Left ventricle myocardium superior (tissue), 1 donor: ENCODE measurements at regions not wholly inside any gene's neighbourhood (a gene's known extent, or its start where the extent isn't known, plus 50 kb on each side); places are given as distances from the start of the nearest gene placed in this dataset.
"Not testable (repeated sequence)": the region's sequence is repeated elsewhere in the genome, so short reads cannot be mapped to it uniquely, and the experiment has no call there.

ENCODE experiments used
- ATAC-seq: fragments of 200-7000 bp; cut with Tn5 transposase; one replicate; pipeline ENCODE4 v1.9.1; 2020; ENCODE audit warnings: mild to moderate bottlenecking, moderate library complexity
- DNase-seq: peaks from one replicate; pipeline ENCODE4 v3.0.0-alpha.2; 2020
- intact Hi-C: fragments of 100-400 bp; cut with micrococcal nuclease; formaldehyde crosslinking; loops from one replicate; pipeline ENCODE4 v1.11.0; 2022
- donor health status: DM: no; HTN: yes; CAD: no; lungs with severe emphysema.

DNA sequence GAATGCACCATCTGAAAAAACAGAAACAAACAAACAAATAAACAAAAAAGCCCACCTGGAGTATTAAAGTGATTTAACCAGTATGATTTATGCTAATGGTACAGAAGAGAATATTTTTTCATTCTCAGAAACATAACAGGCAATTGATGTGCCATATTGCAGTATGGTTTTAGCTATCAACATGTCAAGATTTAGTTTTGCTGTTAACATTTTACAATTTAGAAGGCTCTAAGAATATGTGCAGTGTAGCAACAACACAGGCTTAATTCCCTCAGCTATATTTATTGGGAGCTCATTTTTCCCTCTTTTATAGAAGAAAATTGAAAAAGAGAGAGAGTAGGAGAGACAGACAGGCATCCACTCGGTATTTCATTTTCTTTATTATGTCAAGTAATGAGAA lies 1022.7 kb upstream of the CITED2 start:
- ATAC-seq (no peak), DNase-seq (no peak)
- intact Hi-C loops = no loop called here

DNA sequence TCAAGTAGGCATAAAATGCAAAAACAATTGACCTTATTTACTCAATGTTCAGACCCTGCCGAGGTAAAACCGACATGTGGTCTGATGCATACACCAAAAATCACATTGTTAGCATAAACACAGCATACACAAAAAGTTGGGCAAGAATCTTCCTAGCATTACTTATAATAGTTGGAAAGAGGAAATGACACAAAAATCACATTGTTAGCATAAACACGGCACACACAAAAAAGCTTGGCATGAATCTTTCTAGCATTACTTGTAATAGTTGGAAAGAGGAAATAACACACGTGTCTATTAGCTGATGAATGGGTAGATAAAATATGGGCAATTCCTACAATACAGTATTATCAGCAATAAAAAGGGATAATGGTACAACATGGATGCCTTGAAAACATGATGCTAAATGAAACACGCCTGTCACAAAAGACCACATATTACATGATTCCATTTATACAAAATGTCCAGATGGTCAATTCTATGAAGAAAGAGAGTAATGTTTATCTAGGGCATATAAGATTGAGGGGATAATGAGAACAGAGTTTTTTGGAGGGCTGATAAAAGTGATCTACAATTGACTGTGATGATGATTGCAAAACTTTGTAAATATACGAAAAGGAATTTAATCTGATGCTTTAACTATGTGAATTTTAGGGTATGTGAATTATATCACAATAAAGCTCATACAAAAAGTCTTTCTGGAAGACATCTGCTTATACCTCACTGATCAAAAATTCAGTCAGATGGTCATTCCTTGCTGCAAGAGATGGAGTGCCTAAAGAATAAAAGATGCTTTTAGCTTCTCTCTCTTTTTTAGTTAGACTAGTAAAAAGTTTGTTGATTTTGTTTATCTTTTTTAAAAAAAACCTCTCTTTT lies 1019.5 kb upstream of the CITED2 start:
- intact Hi-C loops = no loop called here
- ATAC-seq (no peak), DNase-seq (no peak)

DNA sequence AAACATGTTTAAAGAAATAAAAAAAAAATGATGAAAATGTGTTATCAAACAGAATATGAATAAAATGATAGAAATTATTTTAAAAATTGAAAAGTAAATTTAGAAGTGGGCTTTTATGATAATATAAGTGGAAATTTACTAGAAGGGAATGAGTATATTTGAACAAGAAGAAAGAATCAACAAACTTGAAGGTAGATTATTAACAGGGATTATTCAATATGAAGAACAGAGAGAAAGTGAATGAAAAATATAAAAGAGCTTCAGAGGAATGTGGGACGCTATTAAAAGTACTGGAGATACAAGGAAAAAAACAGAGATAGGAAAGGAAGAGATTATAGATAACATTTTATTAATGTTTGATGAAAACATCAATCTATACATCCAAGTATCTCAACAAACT lies 1014.4 kb upstream of the CITED2 start:
- intact Hi-C loops = no loop called here
- DNase-seq (no peak), ATAC-seq (no peak)

DNA sequence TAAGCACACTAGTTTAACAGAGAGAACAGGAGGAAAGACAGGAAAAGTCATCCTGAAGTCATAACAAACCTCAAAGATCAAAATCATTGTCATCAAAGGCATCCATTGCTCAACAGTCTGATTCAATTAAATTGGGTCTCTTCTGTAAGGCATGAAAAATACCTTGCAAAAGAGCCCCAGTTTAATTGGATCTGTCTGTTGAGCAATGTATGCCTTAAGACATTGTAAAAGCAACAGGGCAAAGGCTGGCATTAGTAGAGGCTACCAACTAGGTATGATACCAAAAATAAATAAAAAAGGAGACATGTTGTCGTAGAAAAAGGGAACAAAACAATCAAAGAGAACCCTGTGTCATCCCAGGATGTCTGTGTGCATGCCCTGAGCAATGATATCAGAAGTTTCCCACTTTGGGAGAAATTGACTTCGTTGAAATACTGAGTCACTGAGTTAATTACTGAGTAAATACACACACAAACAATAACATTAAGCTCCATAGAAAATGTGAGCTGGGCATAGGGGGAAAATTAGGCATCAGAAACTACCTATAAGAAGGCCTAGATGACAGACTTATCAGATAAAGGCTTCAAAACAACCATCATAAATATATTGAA lies 1013.8 kb upstream of the CITED2 start:
- intact Hi-C loops = no loop called here
- DNase-seq (no peak), ATAC-seq (no peak)

DNA sequence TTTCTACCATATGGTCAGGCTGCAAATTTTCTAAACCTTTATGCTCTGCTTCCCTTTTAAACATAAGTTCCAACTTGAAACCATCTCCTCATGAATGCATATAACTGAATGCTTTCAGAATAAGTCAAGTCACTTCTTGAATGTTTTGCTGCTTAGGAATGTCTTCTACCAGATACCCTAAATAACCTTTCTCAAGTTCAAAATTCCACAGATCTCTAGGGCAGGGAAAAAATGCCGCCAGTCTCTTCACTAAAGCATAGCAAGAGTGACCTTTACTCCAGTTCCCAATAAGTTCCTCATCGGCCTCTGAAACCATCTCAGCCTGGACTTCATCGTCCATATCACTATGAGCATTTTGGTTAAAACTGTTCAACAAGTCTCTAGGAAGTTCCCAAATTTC lies 1011.2 kb upstream of the CITED2 start:
- ATAC-seq (no peak), DNase-seq (no peak)
- intact Hi-C loops = no loop called here

DNA sequence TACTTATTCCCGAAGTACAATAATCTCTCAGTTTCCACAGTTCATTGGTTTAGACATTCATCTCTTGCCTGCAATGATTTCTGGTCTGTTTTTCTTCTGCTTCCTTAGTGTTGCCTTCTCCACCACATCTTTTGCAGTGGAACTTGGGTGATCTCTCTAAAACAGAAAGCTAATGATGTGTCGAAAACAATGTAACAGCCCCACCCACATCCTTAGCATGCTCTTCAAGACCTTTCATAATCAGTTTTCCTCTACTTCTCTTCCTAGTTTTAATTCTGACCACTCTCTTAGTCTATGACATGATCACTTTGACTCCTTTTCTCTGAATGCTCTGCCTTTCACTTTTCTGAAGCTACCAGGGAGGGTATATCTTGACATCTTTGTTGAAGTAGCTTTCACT lies 1007.9 kb upstream of the CITED2 start:
- no peak for DNase-seq
- ATAC-seq = no peak
- intact Hi-C loops = no loop called here

DNA sequence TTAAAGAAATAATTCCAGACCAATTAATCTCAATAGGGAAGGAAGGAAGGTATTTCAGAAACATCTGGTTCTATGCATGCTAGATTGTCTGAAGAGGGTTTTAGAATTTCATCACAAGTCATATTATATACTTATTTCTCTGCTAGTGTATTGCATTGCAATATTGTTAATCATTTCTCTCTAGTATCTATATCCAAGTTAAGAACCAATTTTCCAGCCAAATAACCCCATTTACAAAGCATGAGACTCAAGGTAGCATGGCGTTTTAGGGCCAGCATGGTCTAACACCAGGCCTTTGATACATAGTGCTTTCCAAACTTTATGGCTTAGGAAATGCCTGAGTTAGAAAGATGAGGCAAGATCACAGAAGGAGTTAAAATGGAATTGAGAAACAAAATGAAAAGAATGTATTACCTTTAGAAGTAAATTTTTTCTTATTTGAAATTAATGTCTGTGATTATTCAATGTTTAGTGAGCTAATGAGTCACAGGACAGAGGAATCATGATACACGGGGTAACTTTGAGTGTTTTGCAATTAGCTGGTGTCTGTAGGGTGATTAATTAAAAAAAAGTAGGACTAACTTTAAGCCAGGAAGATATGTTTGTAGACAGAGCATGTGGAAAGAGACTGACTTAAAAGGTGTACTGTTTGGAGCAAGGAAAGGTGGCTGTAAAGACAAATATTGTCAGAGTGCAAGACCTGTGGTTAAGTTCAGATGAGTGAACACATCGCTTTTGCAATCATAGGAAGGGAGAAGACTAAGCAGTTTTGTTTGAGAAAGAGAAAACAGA lies 1006.2 kb upstream of the CITED2 start:
- intact Hi-C loops = no loop called here
- DNase-seq (no peak), ATAC-seq (no peak)

DNA sequence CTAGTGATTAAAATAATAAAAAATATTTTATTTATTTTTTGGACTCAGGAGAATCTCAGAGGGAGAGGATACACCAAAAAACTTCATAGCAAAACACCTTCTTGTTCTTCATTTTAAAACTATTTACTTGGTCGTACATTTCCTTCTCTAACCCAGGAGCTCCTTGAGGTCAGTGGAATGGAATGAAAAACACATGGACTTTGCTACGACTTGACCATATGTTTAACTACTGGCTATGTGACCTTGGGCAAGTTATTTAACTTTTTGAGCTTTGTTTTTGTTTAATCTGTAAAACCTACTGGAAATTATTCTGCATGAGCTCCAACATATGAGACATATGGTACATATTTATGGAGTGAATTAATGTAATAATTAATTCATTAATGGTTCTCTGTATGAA lies 1005.5 kb upstream of the CITED2 start:
- intact Hi-C loops = no loop called here
- ATAC-seq (no peak), DNase-seq (no peak)

DNA sequence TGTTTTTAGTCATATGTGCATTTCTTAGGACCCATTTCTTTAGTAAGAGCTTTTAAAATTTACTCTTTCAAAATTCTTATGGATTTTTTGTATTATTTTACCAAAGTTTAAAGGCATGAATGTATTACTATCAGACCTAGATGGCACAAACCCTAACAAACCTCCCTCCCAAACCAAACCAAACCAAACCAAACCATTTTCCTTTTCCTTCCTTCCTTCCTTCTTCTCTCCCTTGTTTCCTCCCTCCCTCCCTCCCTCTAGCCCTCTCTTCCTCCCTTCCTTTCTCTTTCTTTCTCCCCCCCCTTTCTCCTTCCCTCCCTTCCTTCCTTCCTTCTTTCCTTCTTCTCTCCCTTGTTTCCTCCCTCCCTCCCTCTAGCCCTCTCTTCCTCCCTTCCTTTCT lies 1001.8 kb upstream of the CITED2 start:
- intact Hi-C loops = no loop called here
- DNase-seq (no peak), ATAC-seq (no peak)

DNA sequence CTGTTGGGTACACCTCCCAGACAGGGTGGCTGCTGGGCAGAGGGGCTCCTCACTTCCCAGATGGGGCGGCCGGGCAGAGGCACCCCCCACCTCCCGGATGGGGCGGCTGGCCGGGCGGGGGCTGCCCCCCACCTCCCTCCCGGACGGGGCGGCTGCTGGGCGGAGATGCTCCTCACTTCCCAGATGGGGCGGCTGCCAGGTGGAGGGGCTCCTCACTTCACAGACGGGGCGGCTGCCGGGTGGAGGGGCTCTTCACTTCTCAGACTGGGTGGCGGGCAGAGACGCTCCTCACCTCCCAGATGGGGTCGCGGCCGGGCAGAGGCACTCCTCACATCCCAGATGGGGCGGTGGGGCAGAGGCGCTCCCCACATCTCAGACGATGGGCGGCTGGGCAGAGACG lies 999.3 kb upstream of the CITED2 start:
- intact Hi-C loops, ATAC-seq, DNase-seq: not testable (repeated sequence)

DNA sequence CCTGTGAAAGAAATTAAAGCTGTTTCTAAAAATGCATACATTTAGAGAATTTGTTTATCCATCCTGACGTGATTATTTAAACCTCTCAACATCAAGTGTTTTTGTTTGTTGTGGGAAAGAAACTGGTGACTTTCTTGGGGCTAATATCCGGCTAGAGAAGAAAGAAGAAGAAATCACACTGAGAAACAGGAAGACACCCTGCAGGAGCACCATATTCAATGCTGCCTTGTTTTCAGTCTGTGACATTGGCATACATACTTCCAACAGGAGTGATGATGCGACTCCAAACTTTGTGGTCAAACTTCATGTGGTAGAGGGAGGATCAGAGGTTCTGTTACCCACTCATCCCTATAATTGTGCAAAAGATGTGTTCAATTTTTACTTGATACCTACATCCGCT lies 997.6 kb upstream of the CITED2 start:
- intact Hi-C loops = no loop called here
- ATAC-seq = no peak

DNA sequence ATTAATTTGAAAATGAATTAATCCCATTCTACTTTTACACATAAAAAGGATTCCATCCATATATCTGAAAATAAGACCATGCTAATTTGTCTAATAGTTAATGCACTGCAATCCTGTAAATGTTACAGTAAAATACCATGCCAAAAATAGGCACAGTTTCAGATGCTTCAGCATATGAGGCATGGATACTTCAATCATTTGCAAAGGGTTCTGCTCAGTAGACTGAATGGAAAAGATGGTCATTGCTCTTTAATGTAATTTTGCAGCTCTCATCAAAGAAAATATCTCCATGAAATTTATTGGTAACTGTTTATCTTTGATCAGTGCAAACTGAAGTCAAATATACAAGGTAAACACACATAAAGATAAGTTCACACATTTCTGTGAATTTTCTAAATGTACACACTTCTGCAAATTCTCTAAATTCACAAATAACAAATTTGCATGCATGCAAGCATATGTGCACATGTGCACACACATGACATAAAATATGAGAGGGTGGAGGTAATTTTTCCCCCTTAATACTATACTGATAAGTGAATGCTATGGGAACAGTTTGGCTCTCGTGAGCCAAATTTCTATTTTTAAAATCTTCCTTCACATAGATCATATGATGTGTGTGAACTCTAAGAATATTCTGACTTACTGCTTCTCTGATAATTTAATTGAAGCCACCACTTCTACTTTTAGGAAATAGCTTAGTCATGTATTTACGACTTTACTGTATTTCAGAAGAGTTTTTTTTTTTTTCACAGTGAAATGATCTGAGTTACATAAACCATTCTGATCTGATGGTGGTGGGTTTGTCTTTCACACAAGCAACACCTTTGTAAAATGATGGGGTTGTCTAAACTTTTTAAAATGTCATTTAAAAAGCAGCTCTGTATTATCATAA lies 996.8 kb upstream of the CITED2 start:
- intact Hi-C loops = no loop called here
- DNase-seq (no peak), ATAC-seq (peak; percentile 71)

More for the DNA sequence above, 997.6 kb upstream of the CITED2 start:
- no peak for DNase-seq

DNA sequence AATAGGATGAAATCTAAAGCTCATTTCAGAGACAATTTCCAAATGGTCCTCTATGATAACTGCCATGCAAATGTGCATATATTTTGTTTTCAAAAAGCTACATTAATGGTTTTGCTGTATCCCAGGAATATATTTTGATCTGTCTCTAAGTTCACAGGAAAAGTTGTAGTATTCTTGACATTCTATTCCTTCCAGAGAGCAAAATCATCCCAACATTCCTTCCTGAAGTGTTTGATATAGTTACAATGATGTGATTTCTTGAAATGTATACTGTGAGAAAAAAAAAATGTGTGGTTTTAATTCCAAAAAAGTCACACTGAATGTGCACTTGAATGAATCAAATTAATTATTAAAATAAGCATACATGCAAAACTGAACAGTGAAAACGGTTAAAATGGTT lies 996.0 kb upstream of the CITED2 start:
- no peak for DNase-seq
- no peak for ATAC-seq
- intact Hi-C loops = no loop called here

DNA sequence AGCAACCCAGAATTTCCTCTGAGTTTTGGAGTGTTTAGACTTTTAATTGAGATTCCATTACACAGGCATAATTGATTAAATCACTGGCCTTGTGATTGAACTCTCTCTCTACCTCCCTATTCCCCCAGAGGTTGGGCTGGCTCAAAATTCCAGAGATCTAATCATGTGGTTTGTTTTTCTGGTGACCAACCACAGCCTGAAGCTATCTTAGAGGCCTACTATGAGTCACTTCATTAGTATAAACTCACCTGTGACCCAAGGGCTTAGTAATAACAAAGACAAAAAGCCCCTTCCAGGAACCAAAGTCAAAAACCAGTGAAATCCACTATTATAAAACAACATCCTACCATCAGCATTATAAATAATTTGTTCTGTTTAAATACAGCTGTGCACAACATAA lies 992.5 kb upstream of the CITED2 start:
- ATAC-seq = no peak
- DNase-seq = no peak
- intact Hi-C loops = no loop called here

DNA sequence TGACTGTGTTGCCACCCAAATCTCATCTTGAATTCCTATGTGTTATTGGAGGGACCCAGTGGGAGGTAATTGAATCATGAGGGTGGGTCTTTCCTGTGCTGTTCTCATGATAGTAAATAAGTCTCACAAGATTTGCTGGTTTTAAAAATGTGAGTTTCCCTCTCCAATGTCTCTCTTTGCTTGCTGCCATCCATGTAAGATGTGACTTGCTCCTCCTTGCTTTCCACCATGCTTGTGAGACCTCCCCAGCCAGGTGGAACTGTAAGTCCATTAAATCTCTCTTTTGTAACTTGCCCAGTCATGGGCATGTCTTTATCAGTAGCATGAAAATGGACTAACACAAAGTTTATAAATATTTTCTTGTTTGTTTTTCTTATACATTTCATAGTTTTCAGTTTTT lies 990.5 kb upstream of the CITED2 start:
- ATAC-seq (no peak), DNase-seq (no peak)
- intact Hi-C loops = no loop called here

DNA sequence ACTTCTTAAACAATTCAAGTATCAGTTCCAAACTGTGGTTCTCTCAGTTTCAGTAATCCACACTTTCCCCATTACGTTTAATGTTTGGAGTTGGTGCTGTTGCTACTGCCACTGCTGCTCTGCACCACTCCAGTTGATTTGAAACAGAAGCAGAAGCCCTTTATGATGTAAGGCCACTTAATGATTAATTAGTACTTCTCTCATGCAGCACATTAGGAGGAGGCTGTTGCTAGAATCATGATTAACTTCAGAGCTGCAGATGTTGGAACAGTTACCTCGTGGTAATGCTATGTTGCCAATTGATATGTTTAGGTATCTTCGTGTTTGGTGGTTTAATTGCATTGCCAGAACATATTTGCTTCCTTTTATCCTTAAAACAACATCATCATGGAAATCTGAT lies 986.2 kb upstream of the CITED2 start:
- ATAC-seq (no peak), DNase-seq (no peak)
- intact Hi-C loops = no loop called here

DNA sequence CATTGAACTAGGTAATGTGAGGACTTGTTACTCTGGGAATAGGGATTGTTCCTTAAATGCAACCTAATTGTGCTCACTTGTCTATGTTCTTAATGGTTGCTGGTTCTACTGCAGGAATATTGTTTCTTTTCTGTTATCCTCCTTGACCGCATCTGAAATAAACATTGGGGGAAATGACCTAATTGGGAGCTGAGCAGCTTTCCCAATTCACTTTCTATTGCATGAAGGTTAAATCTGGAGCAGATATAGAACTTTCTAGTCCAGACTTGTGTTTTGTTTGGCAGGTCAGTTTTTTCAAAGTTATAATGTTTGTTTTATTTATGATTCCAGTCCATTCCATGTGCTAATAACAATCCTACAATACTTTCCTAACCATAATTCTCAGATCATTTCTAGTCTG lies 981.0 kb upstream of the CITED2 start:
- ATAC-seq = no peak
- intact Hi-C loops = no loop called here

DNA sequence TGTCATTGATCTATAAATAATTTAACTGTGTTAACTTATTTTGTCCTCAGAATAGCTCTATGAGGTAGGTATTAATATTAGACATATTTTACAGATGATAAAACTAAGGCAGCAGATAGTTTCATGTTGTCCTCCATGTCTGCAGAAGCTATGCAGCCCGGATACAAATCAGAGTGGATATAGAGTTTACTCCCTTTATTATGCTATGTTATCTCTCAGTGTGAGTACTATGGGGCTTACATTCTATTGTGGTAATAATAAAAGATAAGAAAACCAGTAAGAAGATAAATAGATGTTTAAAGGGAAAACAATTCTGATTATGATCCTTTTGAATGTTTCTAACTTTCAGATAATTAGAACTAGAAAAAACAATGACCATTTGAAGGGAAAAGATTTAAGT lies 979.8 kb upstream of the CITED2 start:
- DNase-seq (no peak), ATAC-seq (no peak)
- intact Hi-C loops = no loop called here

More for the DNA sequence above, 981.0 kb upstream of the CITED2 start:
- DNase-seq = no peak

DNA sequence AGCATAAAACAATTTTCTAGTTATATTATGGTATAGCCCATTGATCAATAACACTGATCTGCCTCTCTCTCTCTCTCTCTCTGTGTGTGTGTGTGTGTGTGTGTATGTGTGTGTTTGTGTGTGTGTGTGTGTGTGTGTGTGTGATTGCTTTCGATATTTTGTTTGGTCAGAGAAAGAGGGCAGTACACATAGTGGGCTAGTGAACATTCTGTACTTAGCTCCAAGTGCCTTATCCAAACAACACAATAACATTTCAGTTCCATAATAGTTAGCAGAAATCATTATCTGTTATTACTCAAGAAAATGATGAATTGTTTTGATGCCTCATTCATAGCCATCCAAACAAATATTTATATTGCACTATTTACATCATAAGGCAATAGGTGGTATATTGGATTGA lies 979.1 kb upstream of the CITED2 start:
- ATAC-seq (no peak), DNase-seq (no peak)
- intact Hi-C loops = no loop called here
